ENCODE measurements at regions not wholly inside any gene's neighbourhood (a gene's known extent, or its start where the extent isn't known, plus 50 kb on each side); places are given as distances from the start of the nearest gene placed in this dataset.

DNA sequence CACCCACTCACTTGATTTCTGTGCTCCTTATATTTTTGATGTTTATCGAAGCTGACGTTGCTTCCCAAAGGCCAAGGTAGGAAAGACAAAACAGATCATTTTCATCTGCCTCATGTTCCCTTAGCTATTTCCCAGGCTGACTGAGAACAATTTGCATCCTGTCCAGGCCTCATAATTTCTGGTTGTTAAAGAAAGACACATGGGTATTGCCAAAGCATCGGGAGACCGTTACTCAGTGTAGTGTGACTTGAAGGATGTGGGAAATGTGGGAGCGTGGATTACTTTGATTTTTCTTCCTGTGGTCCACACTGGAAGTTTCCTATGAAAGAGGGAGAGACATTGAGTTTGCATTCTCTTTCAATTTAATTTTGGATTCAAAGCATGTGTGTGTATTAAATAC, 204.6 kb downstream of the TRIB2 start:
- TF ChIP-seq CTCF (IDR thresholded peaks at IDR 0.05) = no peak
- TF ChIP-seq POLR2A (IDR thresholded peaks at IDR 0.05) = no peak

Data from heart left ventricle (tissue), 13 donors.